ENCODE measurements at regions not wholly inside any gene's neighbourhood (a gene's known extent, or its start where the extent isn't known, plus 50 kb on each side); places are given as distances from the start of the nearest gene placed in this dataset.

DNA sequence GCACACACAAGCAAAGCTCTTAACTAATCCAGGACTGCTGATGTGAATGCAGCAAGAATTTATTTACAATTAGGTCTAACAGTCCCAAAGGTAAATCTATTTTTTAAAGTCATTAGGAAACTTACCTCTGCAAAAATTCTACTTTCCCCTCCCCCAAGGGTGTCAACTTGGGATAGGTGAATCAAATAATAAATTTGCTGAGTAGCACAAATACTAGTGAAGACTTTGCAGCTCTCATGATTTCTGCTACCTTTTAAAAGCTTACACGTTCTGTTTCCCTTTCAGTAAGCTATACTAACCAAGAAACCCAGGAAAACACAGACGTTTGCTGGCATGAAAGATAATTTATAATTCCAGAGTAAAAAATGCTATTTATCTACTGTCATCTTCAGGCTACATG, 296.6 kb upstream of the SLC7A11 start:
- no peak overlapping the region for H3K9ac ChIP-seq (ENCODE audit: insufficient read depth, low read length, poor library complexity, severe bottlenecking)
- no peaks in the 10 kb centered on the region for H3K36me3 Mint-ChIP-seq
- H3K4me3 ChIP-seq (replicated peaks in 1 of 3; ENCODE audit: low read depth in 2 of 3, low read length in 3 of 3), result no peak overlapping the region
- DNase-seq, result no peak
- H3K4me3 Mint-ChIP-seq, result no peak overlapping the region
- H3K4me1 ChIP-seq (ENCODE audit: control insufficient read depth in 1 of 2, insufficient read depth in 2 of 2, low read length in 2 of 2), result no peaks in the 10 kb centered on the region
- no peak overlapping the region for H3K4me2 ChIP-seq (replicated peaks; ENCODE audit: extremely low read depth, low read length, poor library complexity, severe bottlenecking)
- H4K20me1 ChIP-seq (ENCODE audit: insufficient read depth, low read length), result no peaks in the 10 kb centered on the region
- no peak overlapping the region for H2AFZ ChIP-seq (ENCODE audit: insufficient read depth, low read depth, low read length, poor library complexity, severe bottlenecking)
- H3K9me3 ChIP-seq (replicated peaks in 1 of 2; ENCODE audit: control insufficient read depth in 1 of 2, insufficient read depth in 1 of 2, low read length in 2 of 2), result no peaks in the 10 kb centered on the region
- no peaks in the 10 kb centered on the region for H3K4me1 Mint-ChIP-seq
- TF ChIP-seq, protein P1, sequence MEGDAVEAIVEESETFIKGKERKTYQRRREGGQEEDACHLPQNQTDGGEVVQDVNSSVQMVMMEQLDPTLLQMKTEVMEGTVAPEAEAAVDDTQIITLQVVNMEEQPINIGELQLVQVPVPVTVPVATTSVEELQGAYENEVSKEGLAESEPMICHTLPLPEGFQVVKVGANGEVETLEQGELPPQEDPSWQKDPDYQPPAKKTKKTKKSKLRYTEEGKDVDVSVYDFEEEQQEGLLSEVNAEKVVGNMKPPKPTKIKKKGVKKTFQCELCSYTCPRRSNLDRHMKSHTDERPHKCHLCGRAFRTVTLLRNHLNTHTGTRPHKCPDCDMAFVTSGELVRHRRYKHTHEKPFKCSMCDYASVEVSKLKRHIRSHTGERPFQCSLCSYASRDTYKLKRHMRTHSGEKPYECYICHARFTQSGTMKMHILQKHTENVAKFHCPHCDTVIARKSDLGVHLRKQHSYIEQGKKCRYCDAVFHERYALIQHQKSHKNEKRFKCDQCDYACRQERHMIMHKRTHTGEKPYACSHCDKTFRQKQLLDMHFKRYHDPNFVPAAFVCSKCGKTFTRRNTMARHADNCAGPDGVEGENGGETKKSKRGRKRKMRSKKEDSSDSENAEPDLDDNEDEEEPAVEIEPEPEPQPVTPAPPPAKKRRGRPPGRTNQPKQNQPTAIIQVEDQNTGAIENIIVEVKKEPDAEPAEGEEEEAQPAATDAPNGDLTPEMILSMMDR (IDR thresholded peaks at IDR 0.05), result no peak
- H3K27me3 Mint-ChIP-seq (ENCODE audit: low read depth in 3 of 3), result peaks cover 0 to 8% (median 5%) of the 10 kb centered on the region in 3 donors
- intact Hi-C loops (cut with micrococcal nuclease), result no loop called here
- H3K36me3 ChIP-seq (replicated peaks in 1 of 2; ENCODE audit: control insufficient read depth in 1 of 2, insufficient read depth in 2 of 2, low read length in 2 of 2), result no peaks in the 10 kb centered on the region
- no peaks in the 10 kb centered on the region for H3K27me3 ChIP-seq (ENCODE audit: control insufficient read depth in 2 of 2, insufficient read depth in 2 of 2, low read length in 2 of 2)
- WGBS (ENCODE audit: insufficient coverage), result no CpG with 5 or more reads among the region's 2 CpGs
- H3K79me2 ChIP-seq (ENCODE audit: insufficient read depth, low read length), result no peaks in the 10 kb centered on the region
- H3K27ac ChIP-seq (ENCODE audit: low read depth in 1 of 2, low read length in 2 of 2), result no peak overlapping the region
- peaks cover 0 to 9% (median 6%) of the 10 kb centered on the region in 7 donors for H3K9me3 Mint-ChIP-seq
- no peak overlapping the region for H3K27ac Mint-ChIP-seq

DNA sequence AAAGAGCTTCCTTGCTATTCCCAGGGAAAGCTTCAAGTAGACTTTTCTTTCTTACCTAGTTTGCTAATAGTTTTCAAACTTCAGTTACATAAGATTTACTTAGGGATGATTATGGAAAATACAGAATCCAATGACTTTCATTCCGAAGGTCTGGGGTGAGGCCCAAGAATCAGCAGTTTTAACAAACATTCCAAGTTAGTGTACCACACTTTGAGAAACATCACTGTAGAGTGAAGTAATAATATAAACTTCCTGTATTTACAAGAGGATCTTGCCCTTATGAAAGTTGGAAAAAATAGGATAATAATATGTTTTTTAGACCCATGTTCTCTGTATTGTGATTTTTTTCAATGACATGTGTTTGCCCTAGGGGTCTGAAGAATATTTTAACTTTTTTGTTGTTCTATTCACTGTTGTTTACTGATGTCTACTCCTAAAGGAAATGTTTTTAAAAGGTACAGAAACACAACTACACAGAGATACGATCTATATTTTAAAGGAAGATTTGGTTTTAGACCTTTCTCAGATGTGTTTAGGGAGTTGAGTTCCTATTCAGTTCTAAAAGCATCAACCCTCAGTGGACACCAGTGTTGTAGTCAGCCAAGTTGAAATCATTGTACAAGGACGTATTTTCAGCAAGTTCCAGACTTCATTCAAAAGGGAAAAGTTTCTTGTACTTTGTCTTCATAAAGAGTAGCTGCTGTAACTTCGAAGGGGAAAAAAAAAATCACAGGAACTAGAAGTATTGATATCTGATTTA, 295.8 kb upstream of the SLC7A11 start:
- H3K9me3 Mint-ChIP-seq, result peaks cover 0 to 12% (median 6%) of the 10 kb centered on the region in 7 donors
- no peaks in the 10 kb centered on the region for H4K20me1 ChIP-seq (ENCODE audit: insufficient read depth, low read length)

More for the DNA sequence above, 295.8 kb upstream of the SLC7A11 start:
- H3K4me2 ChIP-seq (replicated peaks; ENCODE audit: extremely low read depth, low read length, poor library complexity, severe bottlenecking), result no peak overlapping the region
- intact Hi-C loops (cut with micrococcal nuclease), result no loop called here
- H3K27me3 ChIP-seq (ENCODE audit: control insufficient read depth in 2 of 2, insufficient read depth in 2 of 2, low read length in 2 of 2), result no peaks in the 10 kb centered on the region
- H3K36me3 ChIP-seq (replicated peaks in 1 of 2; ENCODE audit: control insufficient read depth in 1 of 2, insufficient read depth in 2 of 2, low read length in 2 of 2), result no peaks in the 10 kb centered on the region
- WGBS (ENCODE audit: insufficient coverage), result no CpG with 5 or more reads among the region's 4 CpGs
- H2AFZ ChIP-seq (ENCODE audit: insufficient read depth, low read depth, low read length, poor library complexity, severe bottlenecking), result no peak overlapping the region
- Mint-ChIP-seq H3K27me3 (ENCODE audit: low read depth in 3 of 3) (peaks cover 0 to 8% (median 8%) of the 10 kb centered on the region in 3 donors), H3K36me3 (no peaks in the 10 kb centered on the region), H3K4me1 (no peaks in the 10 kb centered on the region), H3K27ac (no peak overlapping the region), H3K4me3 (no peak overlapping the region)
- no peak overlapping the region for H3K27ac ChIP-seq (ENCODE audit: low read depth in 1 of 2, low read length in 2 of 2)
- no peak for DNase-seq
- H3K4me1 ChIP-seq (ENCODE audit: control insufficient read depth in 1 of 2, insufficient read depth in 2 of 2, low read length in 2 of 2), result no peaks in the 10 kb centered on the region
- H3K4me3 ChIP-seq (replicated peaks in 1 of 3; ENCODE audit: low read depth in 2 of 3, low read length in 3 of 3), result no peak overlapping the region
- TF ChIP-seq, protein P1 (IDR thresholded peaks at IDR 0.05), result no peak
- no peak overlapping the region for H3K9ac ChIP-seq (ENCODE audit: insufficient read depth, low read length, poor library complexity, severe bottlenecking)
- H3K9me3 ChIP-seq (replicated peaks in 1 of 2; ENCODE audit: control insufficient read depth in 1 of 2, insufficient read depth in 1 of 2, low read length in 2 of 2), result no peaks in the 10 kb centered on the region
- no peaks in the 10 kb centered on the region for H3K79me2 ChIP-seq (ENCODE audit: insufficient read depth, low read length)

All from CD14-positive monocyte (primary cell).